SJSA1 (cell line): ENCODE measurements at regions not wholly inside any gene's neighbourhood (a gene's known extent, or its start where the extent isn't known, plus 50 kb on each side); places are given as distances from the start of the nearest gene placed in this dataset.
A peak's percentile ranks its signal among the peaks of the same experiment; 100 is the strongest.

Experiments
- DNase-seq, 2 experiments: peaks; one replicate each; pipeline ENCODE4 v3.0.0-alpha.2; 2015 to 2020; ENCODE audit warnings: low spot score in 2 of 2, low read depth in 1 of 2
- H3K27ac ChIP-seq: fragments of 250-450 bp; sonication (Bioruptor Pico); 2 replicates; pipeline ENCODE4 v1.5.1; 2020; ENCODE audit warnings: mild to moderate bottlenecking, moderate library complexity
- H3K27me3 ChIP-seq: fragments of 250-450 bp; sonication (Bioruptor Pico); replicated peaks from 2 replicates; pipeline ENCODE4 v1.5.1; 2020; ENCODE audit warnings: mild to moderate bottlenecking, moderate library complexity
- H3K36me3 ChIP-seq: fragments of 250-450 bp; sonication (Bioruptor Pico); 2 replicates; pipeline ENCODE4 v1.5.1; 2020; ENCODE audit warnings: mild to moderate bottlenecking
- H3K4me1 ChIP-seq: fragments of 250-450 bp; sonication (Bioruptor Pico); replicated peaks from 2 replicates; pipeline ENCODE4 v1.6.1; 2021; ENCODE audit warnings: mild to moderate bottlenecking
- H3K4me3 ChIP-seq: fragments of 250-450 bp; sonication (Bioruptor Pico); 2 replicates; pipeline ENCODE4 v1.5.1; 2020; ENCODE audit warnings: mild to moderate bottlenecking
- H3K9me3 ChIP-seq: fragments of 250-450 bp; sonication (Bioruptor Pico); replicated peaks from 2 replicates; pipeline ENCODE4 v1.5.1; 2020; ENCODE audit warnings: mild to moderate bottlenecking

GRCh38 chr14:34113991-34114390 lies 163.1 kb upstream of the EGLN3 start:
- DNase-seq, result no peak
- Histone ChIP-seq H3K4me3 (no peak overlapping the region), H3K4me1 (peaks cover 20% of the 10 kb centered on the region), H3K27me3 (no peaks in the 10 kb centered on the region), H3K27ac (peak overlapping the region; percentile 49), H3K9me3 (no peaks in the 10 kb centered on the region), H3K36me3 (no peaks in the 10 kb centered on the region)

- H3K36me3 ChIP-seq, result no peaks in the 10 kb centered on the region
- no peak overlapping the region for H3K4me3 ChIP-seq
- H3K4me1 ChIP-seq, result peaks cover 20% of the 10 kb centered on the region
- no peaks in the 10 kb centered on the region for H3K9me3 ChIP-seq
- H3K27me3 ChIP-seq, result no peaks in the 10 kb centered on the region
- H3K27ac ChIP-seq, result peak overlapping the region; percentile 49
- peak in 1 of 2 experiments; percentile 66 for DNase-seq
Measured at GRCh38 chr14:34113005-34113511, 162.2 kb upstream of the EGLN3 start.

GRCh38 chr14:34111953-34112352 lies 161.1 kb upstream of the EGLN3 start:
- H3K27ac ChIP-seq, result no peak overlapping the region
- H3K27me3 ChIP-seq, result no peaks in the 10 kb centered on the region
- no peak overlapping the region for H3K4me3 ChIP-seq
- H3K4me1 ChIP-seq, result peaks cover 20% of the 10 kb centered on the region
- H3K9me3 ChIP-seq, result no peaks in the 10 kb centered on the region
- no peak for DNase-seq
- no peaks in the 10 kb centered on the region for H3K36me3 ChIP-seq

- H3K4me3 ChIP-seq, result no peak overlapping the region
- no peaks in the 10 kb centered on the region for H3K9me3 ChIP-seq
- H3K36me3 ChIP-seq, result no peaks in the 10 kb centered on the region
- no peaks in the 10 kb centered on the region for H3K27me3 ChIP-seq
- peaks cover 20% of the 10 kb centered on the region for H3K4me1 ChIP-seq
- no peak overlapping the region for H3K27ac ChIP-seq
- no peak for DNase-seq
Measured at GRCh38 chr14:34111505-34111904, 160.6 kb upstream of the EGLN3 start.

GRCh38 chr14:34110531-34110930 lies 159.7 kb upstream of the EGLN3 start:
- Histone ChIP-seq H3K36me3 (no peaks in the 10 kb centered on the region), H3K27ac (no peak overlapping the region), H3K4me3 (no peak overlapping the region), H3K27me3 (no peaks in the 10 kb centered on the region), H3K4me1 (peaks cover 20% of the 10 kb centered on the region), H3K9me3 (no peaks in the 10 kb centered on the region)
- no peak for DNase-seq

GRCh38 chr14:34107441-34107840 lies 156.6 kb upstream of the EGLN3 start:
- H3K36me3 ChIP-seq, result no peaks in the 10 kb centered on the region
- no peaks in the 10 kb centered on the region for H3K9me3 ChIP-seq
- DNase-seq, result no peak
- no peak overlapping the region for H3K27ac ChIP-seq
- peaks cover 4% of the 10 kb centered on the region for H3K4me1 ChIP-seq
- no peaks in the 10 kb centered on the region for H3K27me3 ChIP-seq
- H3K4me3 ChIP-seq, result no peak overlapping the region

- no peak for DNase-seq
Measured at GRCh38 chr14:34106310-34106709, 155.4 kb upstream of the EGLN3 start.

GRCh38 chr14:34104489-34105397 lies 153.9 kb upstream of the EGLN3 start:
- no peak overlapping the region for H3K4me3 ChIP-seq
- no peaks in the 10 kb centered on the region for H3K27me3 ChIP-seq
- H3K36me3 ChIP-seq, result no peaks in the 10 kb centered on the region
- H3K27ac ChIP-seq, result no peak overlapping the region
- no peaks in the 10 kb centered on the region for H3K4me1 ChIP-seq
- no peak for DNase-seq
- no peaks in the 10 kb centered on the region for H3K9me3 ChIP-seq

More at GRCh38 chr14:34106310-34106709, 155.4 kb upstream of the EGLN3 start:
- Histone ChIP-seq H3K4me3 (no peak overlapping the region), H3K27me3 (no peaks in the 10 kb centered on the region), H3K4me1 (no peaks in the 10 kb centered on the region), H3K9me3 (no peaks in the 10 kb centered on the region), H3K27ac (no peak overlapping the region), H3K36me3 (no peaks in the 10 kb centered on the region)

- Histone ChIP-seq H3K4me1 (no peaks in the 10 kb centered on the region), H3K36me3 (no peaks in the 10 kb centered on the region), H3K27me3 (no peaks in the 10 kb centered on the region), H3K4me3 (no peak overlapping the region), H3K9me3 (no peaks in the 10 kb centered on the region), H3K27ac (no peak overlapping the region)
- no peak for DNase-seq
Measured at GRCh38 chr14:34103176-34103575, 152.3 kb upstream of the EGLN3 start.

- Histone ChIP-seq H3K4me1 (no peaks in the 10 kb centered on the region), H3K4me3 (no peak overlapping the region), H3K27ac (no peak overlapping the region), H3K27me3 (no peaks in the 10 kb centered on the region), H3K9me3 (no peaks in the 10 kb centered on the region), H3K36me3 (no peaks in the 10 kb centered on the region)
- no peak for DNase-seq
Measured at GRCh38 chr14:34099635-34100034, 148.8 kb upstream of the EGLN3 start.

- Histone ChIP-seq H3K36me3 (no peaks in the 10 kb centered on the region), H3K27ac (no peak overlapping the region), H3K4me1 (no peaks in the 10 kb centered on the region), H3K27me3 (no peaks in the 10 kb centered on the region), H3K4me3 (no peak overlapping the region), H3K9me3 (no peaks in the 10 kb centered on the region)
- no peak for DNase-seq
Measured at GRCh38 chr14:34098985-34099349, 148.1 kb upstream of the EGLN3 start.

- H3K27ac ChIP-seq, result no peak overlapping the region
- peak in 1 of 2 experiments; percentile 42 for DNase-seq
Measured at GRCh38 chr14:34098045-34098984, 147.4 kb upstream of the EGLN3 start.

GRCh38 chr14:34097644-34098043 lies 146.8 kb upstream of the EGLN3 start:
- no peaks in the 10 kb centered on the region for H3K36me3 ChIP-seq
- H3K4me1 ChIP-seq, result no peaks in the 10 kb centered on the region
- no peak overlapping the region for H3K27ac ChIP-seq
- no peak overlapping the region for H3K4me3 ChIP-seq
- H3K27me3 ChIP-seq, result no peaks in the 10 kb centered on the region
- no peaks in the 10 kb centered on the region for H3K9me3 ChIP-seq
- no peak for DNase-seq

More at GRCh38 chr14:34098045-34098984, 147.4 kb upstream of the EGLN3 start:
- H3K27me3 ChIP-seq, result no peaks in the 10 kb centered on the region
- H3K36me3 ChIP-seq, result no peaks in the 10 kb centered on the region
- H3K4me3 ChIP-seq, result no peak overlapping the region
- H3K4me1 ChIP-seq, result no peaks in the 10 kb centered on the region
- H3K9me3 ChIP-seq, result no peaks in the 10 kb centered on the region

- no peaks in the 10 kb centered on the region for H3K27me3 ChIP-seq
- DNase-seq, result no peak
Measured at GRCh38 chr14:34094384-34094783, 143.5 kb upstream of the EGLN3 start.

More at GRCh38 chr14:34094384-34094783, 143.5 kb upstream of the EGLN3 start:
- Histone ChIP-seq H3K36me3 (no peaks in the 10 kb centered on the region), H3K27ac (no peak overlapping the region), H3K4me3 (no peak overlapping the region), H3K4me1 (no peaks in the 10 kb centered on the region), H3K9me3 (no peaks in the 10 kb centered on the region)
